ENCODE measurements at regions not wholly inside any gene's neighbourhood (a gene's known extent, or its start where the extent isn't known, plus 50 kb on each side); places are given as distances from the start of the nearest gene placed in this dataset.

DNA sequence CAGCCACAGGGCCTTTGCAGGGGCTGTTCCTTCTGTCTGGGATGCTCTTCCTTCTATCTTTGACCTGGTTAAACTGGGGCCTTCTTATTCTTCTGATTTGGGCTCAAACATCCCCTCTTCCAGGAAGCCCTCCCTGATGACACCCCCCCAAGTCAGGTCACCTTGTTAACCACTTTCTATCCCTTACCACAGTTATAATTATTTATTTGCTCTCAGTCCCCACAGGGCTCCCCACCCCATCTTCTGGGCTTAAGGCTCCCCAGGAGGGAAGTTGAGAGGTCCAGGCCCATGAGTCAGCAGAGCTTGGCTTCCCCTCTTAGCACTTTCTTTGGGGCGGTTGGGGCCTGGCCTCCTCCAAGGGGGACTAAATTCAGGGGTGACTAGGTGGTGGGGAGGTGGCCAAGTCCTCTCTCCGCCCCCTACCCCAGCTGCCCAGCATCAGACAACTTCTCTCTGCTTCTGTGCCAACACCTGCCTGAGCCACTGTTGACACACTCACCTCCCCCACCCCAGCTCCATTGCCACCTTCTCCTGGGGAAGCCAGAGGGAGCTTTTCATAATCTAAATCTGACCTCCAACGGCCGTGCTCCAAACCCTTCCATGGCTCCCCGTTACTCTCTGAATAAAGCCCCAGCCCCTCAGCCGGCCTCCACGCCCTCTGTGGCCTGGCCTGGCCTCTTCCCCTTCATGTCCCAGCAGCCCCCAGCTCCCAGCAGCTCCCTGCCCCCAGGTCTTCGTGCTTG, 70.0 kb downstream of the CEBPB start:
- no peak for DNase-seq (ENCODE audit: low spot score)

DNA sequence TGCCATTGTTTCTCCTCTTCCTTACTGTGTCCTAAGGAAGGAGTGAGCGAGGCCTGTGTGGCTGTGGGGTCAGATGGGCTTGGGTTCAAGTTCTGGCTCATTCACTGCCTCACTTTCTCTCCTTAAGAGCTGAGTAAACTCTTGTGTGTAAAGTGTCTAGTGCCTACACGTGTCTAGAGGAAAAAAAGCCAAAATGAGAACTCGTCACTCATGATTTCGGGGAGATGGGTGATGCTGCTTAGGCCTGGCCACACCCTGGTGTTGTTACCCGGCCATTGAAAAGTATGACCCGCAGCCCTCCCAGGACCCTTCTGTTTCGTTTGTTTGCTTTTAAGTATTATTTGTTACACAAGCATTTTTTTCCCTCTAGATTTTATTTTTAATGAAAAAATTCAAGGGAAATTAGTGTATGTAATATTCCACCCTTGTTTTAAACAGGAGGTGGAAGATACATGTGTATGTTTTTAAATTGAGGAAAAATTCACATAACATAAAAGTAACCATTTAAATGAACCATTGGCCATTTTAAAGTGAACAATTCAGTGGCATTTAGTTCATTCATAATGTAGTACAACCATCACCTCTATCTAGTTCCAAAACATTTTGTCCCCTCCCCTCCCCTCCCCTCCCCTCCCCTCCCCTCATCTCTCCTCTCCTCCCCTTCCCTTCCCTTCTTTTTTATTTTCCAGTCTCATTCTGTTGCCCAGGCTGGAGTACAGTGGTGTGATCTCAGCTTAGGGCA, 71.0 kb downstream of the CEBPB start:
- TF ChIP-seq, protein P1, sequence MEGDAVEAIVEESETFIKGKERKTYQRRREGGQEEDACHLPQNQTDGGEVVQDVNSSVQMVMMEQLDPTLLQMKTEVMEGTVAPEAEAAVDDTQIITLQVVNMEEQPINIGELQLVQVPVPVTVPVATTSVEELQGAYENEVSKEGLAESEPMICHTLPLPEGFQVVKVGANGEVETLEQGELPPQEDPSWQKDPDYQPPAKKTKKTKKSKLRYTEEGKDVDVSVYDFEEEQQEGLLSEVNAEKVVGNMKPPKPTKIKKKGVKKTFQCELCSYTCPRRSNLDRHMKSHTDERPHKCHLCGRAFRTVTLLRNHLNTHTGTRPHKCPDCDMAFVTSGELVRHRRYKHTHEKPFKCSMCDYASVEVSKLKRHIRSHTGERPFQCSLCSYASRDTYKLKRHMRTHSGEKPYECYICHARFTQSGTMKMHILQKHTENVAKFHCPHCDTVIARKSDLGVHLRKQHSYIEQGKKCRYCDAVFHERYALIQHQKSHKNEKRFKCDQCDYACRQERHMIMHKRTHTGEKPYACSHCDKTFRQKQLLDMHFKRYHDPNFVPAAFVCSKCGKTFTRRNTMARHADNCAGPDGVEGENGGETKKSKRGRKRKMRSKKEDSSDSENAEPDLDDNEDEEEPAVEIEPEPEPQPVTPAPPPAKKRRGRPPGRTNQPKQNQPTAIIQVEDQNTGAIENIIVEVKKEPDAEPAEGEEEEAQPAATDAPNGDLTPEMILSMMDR (IDR thresholded peaks at IDR 0.05; ENCODE audit: extremely low read depth, missing control alignments) = no peak
- DNase-seq (ENCODE audit: low spot score) = no peak

More for the DNA sequence above, 70.0 kb downstream of the CEBPB start:
- TF ChIP-seq, protein P1 (IDR thresholded peaks at IDR 0.05; ENCODE audit: extremely low read depth, missing control alignments) = no peak

DNA sequence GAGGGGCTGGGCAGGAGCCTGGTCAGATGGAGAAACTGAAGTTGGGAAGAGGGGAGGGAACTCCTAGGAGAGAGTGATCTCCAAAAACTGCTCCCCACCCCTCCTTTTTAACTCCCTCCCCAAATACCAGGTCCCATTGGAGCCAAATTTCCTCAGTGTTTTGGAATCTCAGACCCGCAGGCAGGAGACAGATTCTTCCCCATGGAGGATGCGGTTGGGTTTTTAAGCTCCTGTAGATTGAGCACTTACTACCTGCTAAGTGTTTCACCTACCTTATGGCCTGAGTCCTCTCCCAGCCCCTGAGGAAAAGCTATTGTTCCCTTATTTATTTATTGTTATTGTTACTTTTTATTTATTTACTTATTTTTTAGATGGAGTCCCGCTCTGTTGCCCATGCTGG, 73.2 kb downstream of the CEBPB start:
- DNase-seq (ENCODE audit: low spot score) = no peak
- TF ChIP-seq, protein P1 (IDR thresholded peaks at IDR 0.05; ENCODE audit: extremely low read depth, missing control alignments) = no peak

DNA sequence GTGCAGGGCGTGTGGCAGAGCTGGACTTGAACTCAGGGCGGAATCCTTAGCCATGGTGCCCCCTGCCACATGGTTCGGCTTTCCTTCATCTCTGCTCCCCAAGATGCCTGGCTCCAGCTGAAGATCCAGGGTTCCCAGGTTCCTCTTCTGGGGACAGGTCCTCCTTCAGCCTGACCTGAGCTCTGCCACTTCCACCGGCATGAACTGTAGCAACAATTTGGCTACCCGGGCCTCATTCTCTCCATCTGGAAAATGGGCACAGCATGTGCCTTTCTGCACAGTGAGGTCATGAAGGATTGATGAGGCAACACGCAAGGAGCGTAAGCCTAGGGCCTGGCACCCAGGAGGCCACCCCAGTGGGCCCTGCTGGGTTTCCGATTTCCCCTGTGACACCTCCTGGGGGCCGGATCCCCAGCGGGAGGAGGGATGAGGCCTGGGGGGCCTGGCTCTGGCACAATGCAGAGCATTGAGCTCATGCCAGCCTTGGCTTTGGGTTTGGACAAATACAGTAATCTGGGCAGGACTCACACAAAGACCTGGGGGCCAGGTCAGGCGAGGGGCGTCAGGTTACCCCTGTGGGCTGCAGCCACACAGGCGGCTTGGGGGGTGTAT, 74.0 kb downstream of the CEBPB start:
- DNase-seq (ENCODE audit: low spot score) = no peak
- TF ChIP-seq, protein P1 (IDR thresholded peaks at IDR 0.05; ENCODE audit: extremely low read depth, missing control alignments) = no peak

DNA sequence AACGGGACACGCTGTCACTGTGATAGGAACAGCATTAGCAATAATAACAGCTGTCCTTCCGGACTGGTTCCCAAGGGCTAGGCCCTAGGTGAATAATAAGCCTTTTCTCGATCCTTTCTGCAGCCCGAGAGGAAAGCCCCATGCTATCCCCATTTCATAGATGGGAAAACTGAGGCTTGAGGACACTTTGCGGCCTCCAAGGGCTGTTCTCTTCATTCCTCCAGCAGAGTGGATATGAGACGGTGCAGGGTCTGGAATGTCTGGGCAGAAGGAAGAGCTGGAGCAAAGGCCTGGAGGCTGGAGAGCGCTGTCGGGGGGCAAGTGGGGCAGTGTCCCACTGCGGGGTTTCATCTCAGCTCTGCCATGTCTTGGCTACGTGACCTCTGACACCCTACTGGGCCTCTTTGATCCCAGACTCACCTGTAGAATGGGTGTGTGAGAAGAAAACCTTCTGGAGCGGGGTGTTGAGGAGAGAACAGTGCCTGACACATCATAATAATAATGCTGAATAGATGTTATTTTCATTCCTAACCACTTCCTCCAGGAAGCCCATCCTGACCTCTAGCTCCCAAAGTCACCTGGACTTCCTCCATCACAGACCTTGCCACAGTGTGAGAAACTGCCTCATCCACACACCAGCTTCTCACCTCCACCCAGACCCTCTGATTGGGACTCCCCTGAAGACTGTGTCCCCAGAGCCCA, 74.8 kb downstream of the CEBPB start:
- DNase-seq (ENCODE audit: low spot score) = no peak
- TF ChIP-seq, protein P1 (IDR thresholded peaks at IDR 0.05; ENCODE audit: extremely low read depth, missing control alignments) = no peak

DNA sequence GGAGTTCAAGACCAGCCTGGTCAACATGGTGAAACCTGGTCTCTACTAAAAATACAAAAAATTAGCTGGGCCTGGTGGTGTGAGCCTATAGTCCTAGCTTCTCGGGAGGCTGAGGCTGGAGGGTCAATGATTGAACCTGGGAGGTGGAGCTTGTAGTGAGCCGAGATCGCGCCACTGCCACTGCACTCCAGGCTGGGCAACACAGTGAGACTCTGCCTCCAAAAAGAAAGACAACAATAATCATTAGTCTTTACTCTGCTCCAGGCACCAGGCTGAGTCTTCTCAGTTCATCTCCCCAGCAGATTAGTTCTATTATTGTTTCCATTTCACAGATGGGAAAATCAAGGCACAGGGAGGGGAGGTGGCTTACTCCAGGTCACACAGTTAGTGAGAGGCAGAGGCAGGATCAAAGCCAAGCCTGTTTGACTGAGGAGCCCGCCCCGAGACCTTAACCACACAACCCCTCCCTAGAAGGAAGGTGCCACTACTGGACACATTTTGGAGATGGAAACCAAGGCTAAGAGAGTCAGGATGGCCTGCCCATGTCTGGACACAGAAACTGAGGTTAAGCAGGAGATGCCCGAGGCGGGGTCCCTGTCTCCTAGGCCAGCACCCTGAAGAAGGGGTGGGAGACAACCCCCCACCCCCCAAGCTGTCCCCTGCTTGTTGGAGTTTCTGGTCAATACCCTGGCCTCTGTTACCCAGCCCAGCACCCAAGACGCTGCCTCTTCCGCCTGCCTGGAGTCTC, 75.8 kb downstream of the CEBPB start:
- DNase-seq (ENCODE audit: low spot score) = no peak
- TF ChIP-seq, protein P1 (IDR thresholded peaks at IDR 0.05; ENCODE audit: extremely low read depth, missing control alignments) = no peak
